Testis (tissue), 2 donors: ENCODE measurements at regions not wholly inside any gene's neighbourhood (a gene's known extent, or its start where the extent isn't known, plus 50 kb on each side); places are given as distances from the start of the nearest gene placed in this dataset.

Source experiments
- DNase-seq: peaks from one replicate; pipeline ENCODE4 v3.0.0-alpha.2; 2019
- H3K27ac ChIP-seq, 2 donors: fragments of 200-600 bp; sonication (generic); one replicate each; pipeline ENCODE4 v1.5.1; 2019
- H3K27me3 ChIP-seq: fragments of 200-600 bp; sonication (generic); one replicate; pipeline ENCODE4 v1.5.1; 2019
- H3K36me3 ChIP-seq: fragments of 200-600 bp; sonication (generic); one replicate; pipeline ENCODE4 v1.5.1; 2017; ENCODE audit warnings: low read depth; ENCODE audit errors: missing control alignments
- H3K4me1 ChIP-seq: fragments of 200-600 bp; sonication (generic); one replicate; pipeline ENCODE4 v1.5.1; 2019
- H3K4me3 ChIP-seq, 2 donors: fragments of 200-600 bp; sonication (generic); one replicate each; pipeline ENCODE4 v1.5.1; 2017 to 2019
- H3K9me3 ChIP-seq: fragments of 200-600 bp; sonication (generic); one replicate; pipeline ENCODE4 v1.5.1; 2017
- CTCF ChIP-seq, 3 experiments: fragments of 450-650 bp in 2 of 3; fragments of 200-600 bp in 1 of 3; sonication (generic) in 1 of 3; IDR thresholded peaks; one replicate each; pipeline ENCODE4 v1.5.1; 2016 to 2019; ENCODE audit warnings: antibody characterized with exemption in 3 of 3, mild to moderate bottlenecking in 2 of 3, moderate library complexity in 1 of 3
- POLR2A ChIP-seq: fragments of 450-650 bp; IDR thresholded peaks from one replicate; pipeline ENCODE4 v1.6.1; 2017; ENCODE audit warnings: antibody characterized with exemption, mild to moderate bottlenecking, moderate library complexity
- WGBS, 2 donors: methylation state at CpG; one replicate each; pipeline ENCODE4 v1.1.5; 2018; 5-methylcytosine and 5-hydroxymethylcytosine counted together
- intact Hi-C: fragments of 100-400 bp; cut with DNase I; formaldehyde crosslinking; loops from one replicate; pipeline ENCODE4 v1.15.1; 2023; ENCODE audit warnings: low total_unique reads

DNA sequence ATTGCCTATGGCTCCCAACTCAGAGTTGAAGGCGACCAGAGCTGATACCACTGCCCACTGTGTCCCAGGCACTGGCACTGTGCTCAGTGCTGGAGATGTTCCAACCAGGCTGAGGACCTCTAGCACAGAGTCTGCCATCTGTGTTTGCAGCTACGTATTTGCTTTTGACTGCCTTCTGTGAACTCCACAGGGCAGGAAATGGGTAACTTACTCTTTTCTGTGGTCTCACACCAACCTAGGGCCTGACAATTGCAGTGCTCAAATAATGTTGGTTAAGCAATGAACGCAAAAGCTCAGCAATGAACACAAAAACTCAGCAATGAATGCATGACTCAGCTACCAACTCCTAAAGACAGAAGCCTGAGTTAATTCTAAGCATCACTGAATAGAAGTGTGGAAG, 202.8 kb downstream of the NUAK1 start:
- no peak overlapping the region for H3K27ac ChIP-seq
- intact Hi-C loops = no loop called here
- WGBS, 2 donors = 83 to 84% methylated on average over 3 of the region's 3 CpGs
- no peak for DNase-seq
- no peak for TF ChIP-seq POLR2A
- no peak for TF ChIP-seq CTCF (IDR thresholded peaks at IDR 0.05)
- H3K36me3 ChIP-seq = no peaks in the 10 kb centered on the region
- H3K4me1 ChIP-seq = no peaks in the 10 kb centered on the region
- no peak overlapping the region for H3K4me3 ChIP-seq
- no peaks in the 10 kb centered on the region for H3K9me3 ChIP-seq
- no peaks in the 10 kb centered on the region for H3K27me3 ChIP-seq

GRCh38 chr12:105936496-105936895, 202.3 kb downstream of the NUAK1 start:
- TF ChIP-seq POLR2A (no peak), CTCF (IDR thresholded peaks at IDR 0.05) (no peak)
- intact Hi-C loops = no loop called here
- WGBS, 2 donors = 88 to 100% methylated on average over 1 of the region's 1 CpG
- Histone ChIP-seq H3K27me3 (no peaks in the 10 kb centered on the region), H3K4me1 (no peaks in the 10 kb centered on the region), H3K27ac (no peak overlapping the region), H3K4me3 (no peak overlapping the region), H3K9me3 (no peaks in the 10 kb centered on the region), H3K36me3 (no peaks in the 10 kb centered on the region)
- DNase-seq = no peak

- no peaks in the 10 kb centered on the region for H3K4me1 ChIP-seq
- TF ChIP-seq POLR2A (no peak), CTCF (IDR thresholded peaks at IDR 0.05) (no peak)
- 78 to 89% methylated on average over 1 of the region's 1 CpG for WGBS, 2 donors
- intact Hi-C loops = no loop called here
- no peak overlapping the region for H3K27ac ChIP-seq
- no peaks in the 10 kb centered on the region for H3K36me3 ChIP-seq
- no peaks in the 10 kb centered on the region for H3K27me3 ChIP-seq
- no peaks in the 10 kb centered on the region for H3K9me3 ChIP-seq
- H3K4me3 ChIP-seq = no peak overlapping the region
- no peak for DNase-seq
Measured at GRCh38 chr12:105937009-105937408, 201.7 kb downstream of the NUAK1 start.

GRCh38 chr12:105939181-105939721, 199.5 kb downstream of the NUAK1 start:
- no peak for DNase-seq
- no peaks in the 10 kb centered on the region for H3K27me3 ChIP-seq
- H3K4me3 ChIP-seq = no peak overlapping the region
- intact Hi-C loops = no loop called here
- 85 to 93% methylated on average over 3 of the region's 3 CpGs for WGBS, 2 donors
- H3K27ac ChIP-seq = no peak overlapping the region
- H3K9me3 ChIP-seq = no peaks in the 10 kb centered on the region
- H3K4me1 ChIP-seq = no peaks in the 10 kb centered on the region
- no peaks in the 10 kb centered on the region for H3K36me3 ChIP-seq
- TF ChIP-seq CTCF (IDR thresholded peaks at IDR 0.05) (no peak), POLR2A (no peak)

- H3K9me3 ChIP-seq = no peaks in the 10 kb centered on the region
- no peaks in the 10 kb centered on the region for H3K27me3 ChIP-seq
- H3K4me3 ChIP-seq = no peak overlapping the region
- DNase-seq = no peak
- no peaks in the 10 kb centered on the region for H3K36me3 ChIP-seq
- intact Hi-C loops = no loop called here
- H3K4me1 ChIP-seq = no peaks in the 10 kb centered on the region
- WGBS, 2 donors = 83 to 87% methylated on average over 1 of the region's 1 CpG
- TF ChIP-seq POLR2A (no peak), CTCF (IDR thresholded peaks at IDR 0.05) (no peak)
- no peak overlapping the region for H3K27ac ChIP-seq
Measured at GRCh38 chr12:105942281-105942680, 196.5 kb downstream of the NUAK1 start.
